Keratinocyte (primary cell): ENCODE measurements at regions not wholly inside any gene's neighbourhood (a gene's known extent, or its start where the extent isn't known, plus 50 kb on each side); places are given as distances from the start of the nearest gene placed in this dataset.

Experiments
- DNase-seq: peaks from one replicate; pipeline ENCODE4 v3.0.0-alpha.2; 2011; ENCODE audit warnings: low read depth, missing footprints, low spot score
- FAIRE-seq: peaks from 2 replicates; lab custom pipeline; 2011; peaks lifted over from hg19 to GRCh38; lab: Jason Lieb, UNC
- H2AFZ ChIP-seq: 2 replicates; pipeline ENCODE4 v1.6.0; 2012; ENCODE audit warnings: low read length, control low read depth, inconsistent platforms; ENCODE audit not compliant: control insufficient read depth
- H3K27ac ChIP-seq: 2 replicates; pipeline ENCODE4 v1.5.1; 2011; ENCODE audit warnings: low read length; ENCODE audit not compliant: control insufficient read depth, insufficient read depth
- H3K27me3 ChIP-seq: 3 replicates; pipeline ENCODE4 v1.6.0; 2011; ENCODE audit warnings: low read length; ENCODE audit not compliant: control insufficient read depth, insufficient read depth; ENCODE audit errors: extremely low read depth
- H3K36me3 ChIP-seq, 2 experiments: 2 replicates in 1 of 2; 3 replicates in 1 of 2; pipeline ENCODE4 v1.5.1; 2011; ENCODE audit warnings: low read length in 2 of 2, mild to moderate bottlenecking in 1 of 2; ENCODE audit not compliant: control insufficient read depth in 2 of 2, insufficient read depth in 2 of 2; ENCODE audit errors: extremely low read depth in 1 of 2
- H3K4me1 ChIP-seq: 3 replicates; pipeline ENCODE4 v1.5.1; 2011; ENCODE audit warnings: low read length; ENCODE audit not compliant: control insufficient read depth, insufficient read depth; ENCODE audit errors: extremely low read depth
- H3K4me2 ChIP-seq: 3 replicates; pipeline ENCODE4 v1.6.0; 2011; ENCODE audit warnings: low read depth, low read length; ENCODE audit not compliant: control insufficient read depth, insufficient read depth; ENCODE audit errors: extremely low read depth
- H3K4me3 ChIP-seq, 3 experiments: fragments of 200-600 bp in 1 of 3; sonication (generic) in 1 of 3; 2 replicates in 2 of 3; 3 replicates in 1 of 3; pipeline ENCODE4 v1.5.1; 2011 to 2016; ENCODE audit warnings: low read length in 3 of 3, mild to moderate bottlenecking in 3 of 3, control low read depth in 2 of 3, inconsistent platforms in 1 of 3, low read depth in 1 of 3, mixed read lengths in 1 of 3, mixed run types in 1 of 3, moderate library complexity in 1 of 3; ENCODE audit not compliant: control insufficient read depth in 2 of 3, insufficient read depth in 2 of 3; ENCODE audit errors: extremely low read depth in 1 of 3
- H3K79me2 ChIP-seq: 2 replicates; pipeline ENCODE4 v1.6.0; 2012; ENCODE audit warnings: low read length; ENCODE audit not compliant: control insufficient read depth, insufficient read depth
- H3K9ac ChIP-seq: 3 replicates; pipeline ENCODE4 v1.6.0; 2011; ENCODE audit warnings: low read length; ENCODE audit not compliant: control insufficient read depth, insufficient read depth; ENCODE audit errors: extremely low read depth
- H3K9me1 ChIP-seq: 3 replicates; pipeline ENCODE4 v1.6.0; 2011; ENCODE audit warnings: low read length; ENCODE audit not compliant: control insufficient read depth, insufficient read depth; ENCODE audit errors: extremely low read depth
- H3K9me3 ChIP-seq: 2 replicates; pipeline ENCODE4 v1.5.1; 2012; ENCODE audit warnings: low read depth, low read length; ENCODE audit not compliant: control insufficient read depth
- H4K20me1 ChIP-seq: 3 replicates; pipeline ENCODE4 v1.6.0; 2011; ENCODE audit warnings: low read length; ENCODE audit not compliant: control insufficient read depth, insufficient read depth; ENCODE audit errors: extremely low read depth
- EZH2 ChIP-seq: IDR thresholded peaks from one replicate; pipeline ENCODE4 v1.6.1; 2012; ENCODE audit warnings: inconsistent platforms, mild to moderate bottlenecking, low read length, moderate library complexity
- dilution Hi-C: fragments of 300-500 bp; cut with MboI; formaldehyde crosslinking; loops from one replicate; pipeline ENCODE4 v1.7.0; 2020; ENCODE audit warnings: low sequenced_read_pairs; ENCODE audit not compliant: extremely low pct_ligation_motif_present
- TF ChIP-seq, protein P1 (sequence below), 3 experiments: IDR thresholded peaks in 1 of 3; conservative IDR thresholded peaks in 1 of 3; optimal IDR thresholded peaks in 1 of 3; 2 replicates in 2 of 3; 3 replicates in 1 of 3; pipeline versions ENCODE3 to v1.5.1; 2011; ENCODE audit warnings: low read length in 3 of 3, mild to moderate bottlenecking in 3 of 3, moderate library complexity in 2 of 3, control low read depth in 1 of 3, inconsistent platforms in 1 of 3; ENCODE audit not compliant: insufficient read depth in 2 of 3; ENCODE audit errors: extremely low read depth in 1 of 3

DNA sequence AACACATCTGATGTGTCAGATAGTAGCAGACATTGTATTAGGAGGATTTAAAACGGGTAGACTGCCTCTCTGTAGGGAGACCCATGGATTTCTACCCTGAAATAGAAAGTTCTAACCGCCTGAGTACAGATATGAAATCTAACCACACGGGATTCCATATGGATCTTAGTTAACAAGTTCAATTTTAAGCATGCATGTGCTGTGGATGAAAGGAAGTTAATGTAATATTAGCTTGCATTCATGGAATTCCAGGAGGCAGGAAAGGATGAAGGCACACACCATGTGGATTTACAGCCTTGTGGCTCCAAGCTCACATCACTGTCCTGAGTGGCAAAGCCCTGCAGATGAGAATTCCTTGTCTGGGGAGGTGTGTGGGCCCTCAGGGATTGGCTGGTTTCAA, 120.6 kb upstream of the IRS2 start:
- H3K79me2 ChIP-seq = no peaks in the 10 kb centered on the region
- no peak overlapping the region for H3K4me3 ChIP-seq
- H3K4me2 ChIP-seq = no peak overlapping the region
- H3K27me3 ChIP-seq = no peaks in the 10 kb centered on the region
- no peaks in the 10 kb centered on the region for H4K20me1 ChIP-seq
- no peak overlapping the region for H2AFZ ChIP-seq
- no peak for DNase-seq
- dilution Hi-C loops = no loop called here
- H3K9me3 ChIP-seq = no peaks in the 10 kb centered on the region
- no peak for FAIRE-seq
- no peaks in the 10 kb centered on the region for H3K36me3 ChIP-seq
- TF ChIP-seq EZH2 = no peak
- TF ChIP-seq, protein P1, sequence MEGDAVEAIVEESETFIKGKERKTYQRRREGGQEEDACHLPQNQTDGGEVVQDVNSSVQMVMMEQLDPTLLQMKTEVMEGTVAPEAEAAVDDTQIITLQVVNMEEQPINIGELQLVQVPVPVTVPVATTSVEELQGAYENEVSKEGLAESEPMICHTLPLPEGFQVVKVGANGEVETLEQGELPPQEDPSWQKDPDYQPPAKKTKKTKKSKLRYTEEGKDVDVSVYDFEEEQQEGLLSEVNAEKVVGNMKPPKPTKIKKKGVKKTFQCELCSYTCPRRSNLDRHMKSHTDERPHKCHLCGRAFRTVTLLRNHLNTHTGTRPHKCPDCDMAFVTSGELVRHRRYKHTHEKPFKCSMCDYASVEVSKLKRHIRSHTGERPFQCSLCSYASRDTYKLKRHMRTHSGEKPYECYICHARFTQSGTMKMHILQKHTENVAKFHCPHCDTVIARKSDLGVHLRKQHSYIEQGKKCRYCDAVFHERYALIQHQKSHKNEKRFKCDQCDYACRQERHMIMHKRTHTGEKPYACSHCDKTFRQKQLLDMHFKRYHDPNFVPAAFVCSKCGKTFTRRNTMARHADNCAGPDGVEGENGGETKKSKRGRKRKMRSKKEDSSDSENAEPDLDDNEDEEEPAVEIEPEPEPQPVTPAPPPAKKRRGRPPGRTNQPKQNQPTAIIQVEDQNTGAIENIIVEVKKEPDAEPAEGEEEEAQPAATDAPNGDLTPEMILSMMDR (optimal IDR thresholded peaks at IDR 0.05 in 1 of 3, IDR thresholded peaks at IDR 0.05 in 1 of 3, conservative IDR thresholded peaks at IDR 0.05 in 1 of 3; ENCODE audit: extremely low read depth in 1 of 3, insufficient read depth in 2 of 3, low read length in 3 of 3) = no peak
- H3K9me1 ChIP-seq = no peaks in the 10 kb centered on the region
- no peak overlapping the region for H3K9ac ChIP-seq
- H3K4me1 ChIP-seq = no peaks in the 10 kb centered on the region
- no peak overlapping the region for H3K27ac ChIP-seq

DNA sequence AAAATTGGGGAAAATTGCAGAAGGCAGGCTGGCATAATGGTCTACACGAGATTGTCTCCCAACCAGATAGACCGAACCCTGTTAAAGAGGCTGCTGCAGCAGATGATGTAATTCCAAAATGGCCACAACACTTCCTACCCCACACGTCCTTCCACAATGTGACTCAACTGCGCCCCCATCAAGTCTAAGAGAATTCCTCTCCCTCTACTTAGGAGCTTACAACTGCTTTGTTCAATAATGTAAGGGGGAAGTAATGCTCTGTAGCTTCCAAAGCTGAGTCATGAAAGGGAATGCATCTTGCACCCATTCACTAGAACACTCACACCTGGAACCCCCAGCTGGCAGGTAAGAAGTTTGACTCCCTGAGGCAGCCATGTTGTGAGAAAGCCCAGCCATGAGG, 117.8 kb upstream of the IRS2 start:
- DNase-seq = no peak
- peak overlapping the region; percentile 63 for H2AFZ ChIP-seq

More for the DNA sequence above, 117.8 kb upstream of the IRS2 start:
- H3K36me3 ChIP-seq = no peaks in the 10 kb centered on the region
- TF ChIP-seq EZH2 = no peak
- TF ChIP-seq, protein P1 (optimal IDR thresholded peaks at IDR 0.05 in 1 of 3, IDR thresholded peaks at IDR 0.05 in 1 of 3, conservative IDR thresholded peaks at IDR 0.05 in 1 of 3; ENCODE audit: extremely low read depth in 1 of 3, insufficient read depth in 2 of 3, low read length in 3 of 3) = peak in 1 of 3 experiments; percentile 34
- H3K9ac ChIP-seq = no peak overlapping the region
- no peaks in the 10 kb centered on the region for H4K20me1 ChIP-seq
- FAIRE-seq = peak; percentile 36
- H3K9me1 ChIP-seq = no peaks in the 10 kb centered on the region
- H3K9me3 ChIP-seq = no peaks in the 10 kb centered on the region
- H3K27me3 ChIP-seq = peaks cover 6% of the 10 kb centered on the region
- no peaks in the 10 kb centered on the region for H3K79me2 ChIP-seq
- dilution Hi-C loops = no loop called here
- H3K4me3 ChIP-seq = no peak overlapping the region
- H3K4me1 ChIP-seq = no peaks in the 10 kb centered on the region
- H3K4me2 ChIP-seq = no peak overlapping the region
- no peak overlapping the region for H3K27ac ChIP-seq
